HL-60 (cell line): ENCODE measurements at regions not wholly inside any gene's neighbourhood (a gene's known extent, or its start where the extent isn't known, plus 50 kb on each side); places are given as distances from the start of the nearest gene placed in this dataset.
"Not testable (repeated sequence)": the region's sequence is repeated elsewhere in the genome, so short reads cannot be mapped to it uniquely, and the experiment has no call there.

ENCODE experiments used
- CTCF ChIP-seq: IDR thresholded peaks from one replicate; pipeline ENCODE4 v1.5.1; 2011; ENCODE audit warnings: low read length, control low read depth, inconsistent platforms; ENCODE audit not compliant: insufficient read depth
- POLR2AphosphoS5 ChIP-seq: IDR thresholded peaks from 2 replicates; pipeline ENCODE4 v1.6.1; 2012; ENCODE audit warnings: low read depth
- SPI1 ChIP-seq: IDR thresholded peaks from 2 replicates; pipeline ENCODE4 v1.6.1; 2012; ENCODE audit warnings: low read depth, mild to moderate bottlenecking, borderline replicate concordance

GRCh38 chr3:78344267-78344666 is 1304.4 kb downstream of the ROBO2 start:
- not testable (repeated sequence) for TF ChIP-seq CTCF, SPI1, POLR2AphosphoS5
